GM21619 (cell line): ENCODE measurements at regions not wholly inside any gene's neighbourhood (a gene's known extent, or its start where the extent isn't known, plus 50 kb on each side); places are given as distances from the start of the nearest gene placed in this dataset.

Experiments
- ATAC-seq: cut with Tn5 transposase; IDR thresholded peaks from one replicate; pipeline ENCODE4 v1.9.1; 2021; ENCODE audit not compliant: unreplicated experiment

DNA sequence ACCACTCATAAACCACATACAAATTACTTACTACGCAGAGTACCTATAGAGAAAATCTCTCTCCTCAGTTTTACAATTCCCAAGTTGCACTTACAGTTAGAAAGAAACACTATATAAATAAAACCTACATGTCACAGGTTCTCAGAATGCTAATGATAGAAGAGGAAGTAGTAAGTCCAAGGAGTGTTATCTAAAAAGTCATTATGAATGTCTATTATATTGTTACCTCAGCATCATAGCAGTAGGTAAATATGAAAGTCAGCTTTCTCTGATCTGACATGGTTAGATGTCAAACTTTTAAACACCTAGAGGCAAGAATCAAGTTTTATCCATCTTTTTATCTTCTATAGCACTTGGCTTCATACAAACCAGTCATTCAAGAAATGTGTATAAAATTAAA is 163.2 kb upstream of the FAM241A start:
- no peak for ATAC-seq

- ATAC-seq = no peak
Observed at GRCh38 chr4:111984169-111984819, 161.0 kb upstream of the FAM241A start.

- no peak for ATAC-seq
Observed at GRCh38 chr4:111985426-111985825, 159.8 kb upstream of the FAM241A start.

GRCh38 chr4:111986095-111986494 is 159.2 kb upstream of the FAM241A start:
- ATAC-seq = no peak

- no peak for ATAC-seq
Observed at GRCh38 chr4:111988514-111988913, 156.7 kb upstream of the FAM241A start.

DNA sequence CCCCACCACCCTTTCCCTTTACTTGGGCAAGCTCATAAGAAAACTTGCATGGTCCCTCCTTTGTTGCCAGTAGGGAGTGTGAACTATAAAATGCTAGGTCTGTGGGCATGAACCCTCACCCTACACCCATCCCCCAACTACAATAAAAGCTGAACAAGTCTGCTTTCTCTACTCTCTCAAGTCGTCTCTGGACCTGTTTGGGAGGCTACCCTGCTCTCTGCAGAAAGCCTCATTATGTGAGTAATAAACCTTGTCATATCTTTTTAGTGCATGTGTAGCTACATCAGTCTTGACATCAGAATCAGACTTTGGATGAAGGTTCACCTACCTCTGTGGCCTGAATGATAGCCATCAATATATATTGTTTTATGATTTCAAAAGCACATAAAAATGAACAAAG is 155.4 kb upstream of the FAM241A start:
- no peak for ATAC-seq

GRCh38 chr4:111991163-111991562 is 154.1 kb upstream of the FAM241A start:
- peak; percentile 96 for ATAC-seq

- ATAC-seq = no peak
Observed at GRCh38 chr4:111991797-111992196, 153.5 kb upstream of the FAM241A start.

GRCh38 chr4:111992351-111993168 is 152.7 kb upstream of the FAM241A start:
- no peak for ATAC-seq

GRCh38 chr4:111994392-111994791 is 150.9 kb upstream of the FAM241A start:
- ATAC-seq = no peak

- no peak for ATAC-seq
Observed at GRCh38 chr4:111997785-111998184, 147.5 kb upstream of the FAM241A start.

GRCh38 chr4:111999801-112000200 is 145.5 kb upstream of the FAM241A start:
- no peak for ATAC-seq

GRCh38 chr4:112001041-112001440 is 144.2 kb upstream of the FAM241A start:
- no peak for ATAC-seq

DNA sequence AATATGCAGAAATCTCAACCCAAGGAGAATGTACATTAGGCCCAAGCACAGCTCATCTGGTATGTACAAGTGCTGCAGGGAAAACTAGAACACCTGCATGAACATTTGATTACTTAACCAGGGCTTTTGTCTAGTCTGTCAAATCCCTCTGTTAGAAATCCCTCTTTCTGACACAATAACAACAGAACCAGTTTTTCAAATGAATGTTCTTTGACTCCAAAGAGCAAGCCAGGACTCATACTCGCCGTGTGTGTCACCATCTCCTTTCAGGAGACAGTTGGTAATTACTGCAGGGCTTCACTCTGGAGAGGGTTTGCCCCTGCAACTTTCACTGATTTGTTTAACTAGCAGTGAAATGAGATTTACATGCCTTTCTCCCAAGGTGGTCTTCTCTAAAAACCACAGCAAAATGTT is 143.0 kb upstream of the FAM241A start:
- ATAC-seq = no peak

DNA sequence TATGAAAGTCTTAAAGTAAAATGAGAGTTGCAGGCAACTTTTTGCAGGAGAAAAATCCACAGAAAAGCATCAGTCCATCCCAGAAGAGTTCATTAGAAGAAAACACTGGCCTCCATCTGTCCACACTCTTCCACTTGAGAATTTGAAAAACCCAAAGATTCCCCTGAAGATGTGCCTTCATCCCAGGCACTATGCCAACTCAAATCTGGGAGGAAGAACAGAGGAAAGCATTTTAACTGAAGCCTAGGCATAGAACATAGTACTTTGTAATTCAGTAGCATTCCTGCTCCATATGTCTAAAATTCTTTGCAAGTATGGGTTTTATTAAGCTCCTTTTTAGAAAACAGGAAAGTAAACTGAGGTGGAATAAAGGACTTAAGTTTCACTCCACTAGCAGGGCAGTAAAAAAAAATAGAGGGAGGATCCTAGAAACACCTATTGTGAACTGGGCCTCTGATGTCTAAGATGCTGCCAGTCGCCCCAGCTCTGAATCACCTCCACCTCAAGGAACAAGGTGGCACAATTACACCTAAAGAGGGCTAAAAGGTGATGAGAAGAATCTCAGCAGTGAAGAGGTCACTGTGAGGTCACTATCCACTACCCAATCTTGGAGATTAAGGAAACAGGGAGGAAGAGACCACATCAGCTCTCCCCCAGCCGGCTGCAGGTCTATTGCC is 141.9 kb upstream of the FAM241A start:
- no peak for ATAC-seq

DNA sequence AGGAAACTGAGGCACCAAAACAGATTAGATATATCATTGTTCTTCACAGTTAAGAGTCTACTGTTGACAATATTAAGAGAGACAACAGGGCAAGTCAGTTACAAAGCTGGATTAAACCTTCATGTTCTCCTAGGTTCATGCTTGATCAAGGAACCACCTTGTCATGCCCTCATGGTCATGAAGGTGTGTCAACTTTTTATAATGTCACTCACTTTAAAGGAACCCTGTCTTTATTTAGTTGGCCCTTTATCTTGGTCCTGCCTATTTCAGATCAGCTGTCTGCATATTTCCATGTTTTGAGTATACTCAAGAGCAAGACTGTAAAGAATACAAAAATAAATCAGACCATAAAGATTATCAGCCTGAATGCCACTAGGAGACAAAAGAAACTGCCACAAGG is 140.2 kb upstream of the FAM241A start:
- ATAC-seq = no peak

DNA sequence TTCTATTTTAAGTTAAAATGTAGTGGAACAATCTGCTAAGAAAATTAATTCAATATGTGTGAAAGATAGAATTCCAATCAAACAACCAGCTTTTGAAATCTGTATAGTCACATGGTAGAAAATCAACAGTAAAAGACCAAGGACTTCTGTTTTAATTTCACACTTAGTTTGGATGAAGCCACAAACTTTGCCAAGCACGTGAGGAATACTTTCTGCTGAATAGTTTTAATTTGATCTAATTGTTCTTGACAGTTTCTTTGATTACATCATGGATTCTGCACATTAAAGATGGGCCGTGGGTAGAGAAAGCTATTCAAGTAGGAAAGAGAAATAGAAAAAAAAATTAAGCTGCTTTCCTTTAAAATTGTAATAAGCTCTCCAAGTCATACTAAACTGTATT is 137.9 kb upstream of the FAM241A start:
- ATAC-seq = no peak

DNA sequence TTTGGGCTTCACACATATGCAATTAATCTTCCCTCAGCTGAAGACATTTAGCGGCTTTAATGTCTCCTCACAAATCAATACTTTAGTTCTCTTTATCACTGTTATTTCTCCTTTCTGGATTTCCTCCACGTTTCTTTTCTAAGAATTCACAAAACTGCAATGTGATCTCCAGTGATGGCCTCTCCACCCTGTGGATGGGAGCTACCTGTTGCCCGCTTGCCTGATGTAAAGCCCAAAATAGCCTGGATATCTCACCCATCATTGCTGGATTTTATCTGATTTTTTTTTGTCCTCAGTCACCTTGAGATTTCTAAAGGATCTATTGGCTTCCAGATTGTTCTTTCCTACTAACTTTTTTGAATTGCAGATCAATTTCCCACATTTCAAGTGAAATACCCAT is 129.3 kb upstream of the FAM241A start:
- no peak for ATAC-seq

- no peak for ATAC-seq
Observed at GRCh38 chr4:112023402-112023950, 121.8 kb upstream of the FAM241A start.

- ATAC-seq = no peak
Observed at GRCh38 chr4:112026058-112026457, 119.2 kb upstream of the FAM241A start.

DNA sequence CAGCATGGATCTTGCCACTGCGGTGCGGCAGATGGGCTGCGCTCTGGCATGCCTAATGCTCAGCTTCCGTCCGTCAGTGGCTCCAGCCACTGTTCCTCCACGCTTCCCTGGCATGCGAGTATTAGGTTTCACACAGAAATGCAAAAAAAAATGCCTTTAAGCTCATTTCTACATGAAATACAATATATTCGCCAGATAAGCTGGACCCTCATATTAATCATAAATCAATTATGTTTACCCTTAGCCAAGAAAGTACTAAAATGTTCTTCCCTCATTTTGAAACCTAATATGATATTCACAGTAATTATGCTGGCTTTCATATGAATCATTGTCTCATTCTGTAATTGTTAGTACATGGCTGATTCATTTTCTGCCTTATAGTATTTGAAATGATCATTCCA is 115.5 kb upstream of the FAM241A start:
- no peak for ATAC-seq
